Tibial artery (tissue), 4 donors: ENCODE measurements at regions not wholly inside any gene's neighbourhood (a gene's known extent, or its start where the extent isn't known, plus 50 kb on each side); places are given as distances from the start of the nearest gene placed in this dataset.

Experiments
- DNase-seq, 2 donors: peaks; one replicate each; pipeline ENCODE4 v3.0.0-alpha.2; 2019
- H3K27ac ChIP-seq, 2 donors: fragments of 200-600 bp; sonication (generic) in 1 of 2; 1 replicate in 1 of 2; 2 replicates in 1 of 2; pipeline ENCODE4 v1.5.1; 2018 to 2019; ENCODE audit warnings: mild to moderate bottlenecking in 1 of 2
- H3K27me3 ChIP-seq, 2 donors: fragments of 200-600 bp; sonication (generic) in 1 of 2; one replicate each; pipeline versions ENCODE4 v1.5.1 to v1.6.0; 2016 to 2019
- H3K36me3 ChIP-seq, 3 donors: fragments of 200-600 bp; sonication (generic) in 2 of 3; one replicate each; pipeline ENCODE4 v1.5.1; 2016 to 2019; ENCODE audit warnings: mild to moderate bottlenecking in 2 of 3
- H3K4me1 ChIP-seq, 4 donors: fragments of 200-600 bp; sonication (generic) in 2 of 4; 1 replicate in 3 of 4; 2 replicates in 1 of 4; pipeline ENCODE4 v1.5.1; 2016 to 2019
- H3K4me3 ChIP-seq, 2 donors: fragments of 200-600 bp; sonication (generic) in 1 of 2; 1 replicate in 1 of 2; 2 replicates in 1 of 2; pipeline ENCODE4 v1.5.1; 2018 to 2019; ENCODE audit warnings: mild to moderate bottlenecking in 2 of 2
- H3K9me3 ChIP-seq, 3 donors: fragments of 200-600 bp; sonication (generic) in 1 of 3; one replicate each; pipeline ENCODE4 v1.5.1; 2016 to 2019
- intact Hi-C: fragments of 100-400 bp; cut with DNase I; formaldehyde crosslinking; loops from one replicate; pipeline ENCODE4 v1.15.0; 2023; ENCODE audit warnings: low total_unique reads
- TF ChIP-seq, protein P1 (sequence below), 2 experiments: fragments of 200-600 bp in 1 of 2; fragments of 450-650 bp in 1 of 2; IDR thresholded peaks; one replicate each; pipeline ENCODE4 v1.5.1; 2017 to 2019; ENCODE audit warnings: antibody characterized with exemption in 2 of 2, mild to moderate bottlenecking in 1 of 2, moderate library complexity in 1 of 2

DNA sequence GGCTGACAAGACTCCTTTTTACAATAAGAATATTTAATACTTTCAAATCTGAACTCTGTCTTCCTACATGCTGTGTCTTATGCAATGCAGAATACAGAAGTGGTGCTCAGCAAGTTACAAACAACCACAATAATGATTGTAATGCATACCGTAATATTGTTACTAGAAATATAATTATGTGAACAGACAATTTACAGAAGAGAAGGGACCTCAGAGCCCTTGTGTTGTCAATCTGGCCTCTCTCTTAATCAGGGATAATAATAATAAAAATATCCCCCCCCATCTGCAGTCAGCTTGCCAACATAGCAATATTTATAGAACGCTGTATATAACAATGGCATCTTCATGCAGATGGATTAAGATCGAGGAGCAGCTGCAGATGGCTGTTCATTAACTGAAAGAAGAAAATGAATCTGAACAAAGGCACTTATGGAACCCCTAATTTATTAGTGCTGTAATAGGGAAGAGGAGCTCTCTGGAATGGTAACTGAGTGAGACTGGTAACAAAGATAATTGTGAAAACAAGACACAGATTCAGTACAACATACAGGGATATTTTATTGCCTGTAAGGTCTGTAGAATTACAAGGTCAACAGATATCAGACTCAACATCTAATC is 106.3 kb downstream of the TMEM26 start:
- no peak for DNase-seq
- H3K9me3 ChIP-seq, result no peaks in the 10 kb centered on the region
- no peaks in the 10 kb centered on the region for H3K36me3 ChIP-seq
- no peaks in the 10 kb centered on the region for H3K27me3 ChIP-seq
- H3K27ac ChIP-seq, result no peak overlapping the region
- intact Hi-C loops, result no loop called here
- TF ChIP-seq, protein P1, sequence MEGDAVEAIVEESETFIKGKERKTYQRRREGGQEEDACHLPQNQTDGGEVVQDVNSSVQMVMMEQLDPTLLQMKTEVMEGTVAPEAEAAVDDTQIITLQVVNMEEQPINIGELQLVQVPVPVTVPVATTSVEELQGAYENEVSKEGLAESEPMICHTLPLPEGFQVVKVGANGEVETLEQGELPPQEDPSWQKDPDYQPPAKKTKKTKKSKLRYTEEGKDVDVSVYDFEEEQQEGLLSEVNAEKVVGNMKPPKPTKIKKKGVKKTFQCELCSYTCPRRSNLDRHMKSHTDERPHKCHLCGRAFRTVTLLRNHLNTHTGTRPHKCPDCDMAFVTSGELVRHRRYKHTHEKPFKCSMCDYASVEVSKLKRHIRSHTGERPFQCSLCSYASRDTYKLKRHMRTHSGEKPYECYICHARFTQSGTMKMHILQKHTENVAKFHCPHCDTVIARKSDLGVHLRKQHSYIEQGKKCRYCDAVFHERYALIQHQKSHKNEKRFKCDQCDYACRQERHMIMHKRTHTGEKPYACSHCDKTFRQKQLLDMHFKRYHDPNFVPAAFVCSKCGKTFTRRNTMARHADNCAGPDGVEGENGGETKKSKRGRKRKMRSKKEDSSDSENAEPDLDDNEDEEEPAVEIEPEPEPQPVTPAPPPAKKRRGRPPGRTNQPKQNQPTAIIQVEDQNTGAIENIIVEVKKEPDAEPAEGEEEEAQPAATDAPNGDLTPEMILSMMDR (IDR thresholded peaks at IDR 0.05), result no peak
- no peak overlapping the region for H3K4me3 ChIP-seq
- no peaks in the 10 kb centered on the region for H3K4me1 ChIP-seq

DNA sequence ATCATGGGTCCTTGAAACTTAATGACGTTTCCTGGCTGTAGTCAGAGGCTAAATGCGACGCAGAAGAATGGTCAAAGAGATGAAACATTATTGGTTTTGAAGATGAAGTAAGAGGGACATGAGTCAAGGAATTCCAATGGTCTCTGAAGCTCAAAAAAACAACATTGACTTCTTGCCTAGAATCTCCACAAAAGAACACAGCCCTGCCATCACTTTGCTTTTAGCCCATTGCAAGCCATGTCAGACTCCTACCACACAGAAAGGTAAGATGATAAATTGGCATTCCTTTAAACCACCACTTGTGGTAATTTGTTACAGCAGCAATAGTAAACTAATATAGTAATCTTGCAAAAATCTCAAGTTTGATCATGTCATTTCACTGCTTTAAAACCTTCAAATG is 109.4 kb downstream of the TMEM26 start:
- Histone ChIP-seq H3K27me3 (no peaks in the 10 kb centered on the region), H3K9me3 (no peaks in the 10 kb centered on the region), H3K27ac (no peak overlapping the region), H3K4me1 (no peaks in the 10 kb centered on the region), H3K36me3 (no peaks in the 10 kb centered on the region), H3K4me3 (no peak overlapping the region)
- DNase-seq, result no peak
- TF ChIP-seq, protein P1 (IDR thresholded peaks at IDR 0.05), result no peak
- intact Hi-C loops, result no loop called here

DNA sequence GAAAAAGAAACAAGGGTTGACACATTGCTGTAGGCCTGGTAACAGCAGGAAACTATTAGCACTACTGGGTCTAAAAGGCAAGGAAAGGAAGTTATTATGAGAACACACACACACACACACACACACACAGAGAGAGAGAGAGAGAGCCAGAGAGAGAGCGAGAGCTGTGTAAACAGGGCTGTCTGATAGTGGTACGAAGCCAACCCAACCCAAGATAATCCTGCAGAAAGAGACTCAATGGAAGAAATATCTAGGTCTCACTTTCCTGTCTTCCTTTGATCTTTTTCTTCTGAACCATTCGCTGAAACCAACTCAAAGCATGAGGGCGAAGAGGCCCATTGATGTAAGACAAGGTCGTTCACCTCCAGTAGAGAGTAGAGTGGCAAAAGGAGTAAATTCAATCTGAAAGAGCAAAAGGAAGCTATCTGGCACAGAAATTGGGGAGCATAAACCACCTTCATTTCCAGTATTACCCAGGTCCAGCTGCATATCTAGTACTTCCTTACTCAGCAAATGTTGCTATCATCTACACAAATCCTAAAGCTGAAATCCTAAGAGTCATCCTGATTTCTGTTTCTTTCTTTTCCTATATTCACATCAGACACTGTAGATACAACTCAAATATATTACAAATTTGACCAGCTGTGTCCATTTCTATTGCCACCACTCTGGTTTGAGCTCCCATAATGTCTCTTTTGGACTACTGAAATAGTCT is 110.2 kb downstream of the TMEM26 start:
- H3K9me3 ChIP-seq, result no peaks in the 10 kb centered on the region
- H3K27ac ChIP-seq, result no peak overlapping the region
- no peak for DNase-seq
- H3K4me3 ChIP-seq, result no peak overlapping the region
- no peaks in the 10 kb centered on the region for H3K27me3 ChIP-seq
- TF ChIP-seq, protein P1 (IDR thresholded peaks at IDR 0.05), result no peak
- no peaks in the 10 kb centered on the region for H3K4me1 ChIP-seq
- no peaks in the 10 kb centered on the region for H3K36me3 ChIP-seq
- intact Hi-C loops, result no loop called here

DNA sequence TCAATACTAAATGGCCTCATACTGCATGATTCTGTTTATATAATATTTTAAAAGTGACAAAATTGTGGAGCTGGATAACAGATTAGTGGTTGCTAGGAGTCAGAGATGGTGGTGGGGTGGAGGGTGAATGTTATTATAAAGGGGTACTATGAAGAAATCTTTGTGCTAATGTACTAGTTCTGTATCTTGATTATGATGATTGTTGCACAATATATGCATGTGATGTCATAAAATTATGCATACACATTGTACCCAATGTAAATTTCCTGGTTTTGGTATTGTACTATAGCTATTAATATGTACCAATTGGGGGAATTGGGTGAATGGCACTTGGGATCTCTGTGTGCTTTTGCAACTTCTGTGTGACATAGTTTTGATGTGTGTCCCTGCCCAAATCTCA is 112.2 kb downstream of the TMEM26 start:
- Histone ChIP-seq H3K27me3 (no peaks in the 10 kb centered on the region), H3K27ac (no peak overlapping the region), H3K36me3 (no peaks in the 10 kb centered on the region), H3K4me1 (no peaks in the 10 kb centered on the region), H3K9me3 (no peaks in the 10 kb centered on the region), H3K4me3 (no peak overlapping the region)
- TF ChIP-seq, protein P1 (IDR thresholded peaks at IDR 0.05), result no peak
- intact Hi-C loops, result no loop called here
- DNase-seq, result no peak

DNA sequence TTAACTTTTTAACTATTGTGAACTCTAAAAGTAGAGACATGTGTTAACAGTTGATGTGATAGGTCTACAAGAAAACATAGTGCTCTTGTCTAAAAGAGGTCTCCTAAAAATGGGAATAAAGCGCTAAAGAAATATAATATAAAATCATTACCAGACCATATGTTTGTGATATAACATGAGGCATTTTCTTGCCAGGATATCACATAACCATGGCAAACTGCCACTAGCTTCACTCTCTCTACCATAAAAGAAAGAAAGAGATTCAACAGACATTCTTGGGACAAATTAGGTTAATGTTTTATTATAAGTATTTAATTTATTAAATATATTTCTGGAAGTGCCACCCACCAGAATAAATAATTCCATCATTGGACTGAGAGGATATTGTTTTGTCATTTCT is 115.0 kb downstream of the TMEM26 start:
- TF ChIP-seq, protein P1 (IDR thresholded peaks at IDR 0.05), result no peak

More for the DNA sequence above, 115.0 kb downstream of the TMEM26 start:
- H3K4me3 ChIP-seq, result no peak overlapping the region
- H3K4me1 ChIP-seq, result no peaks in the 10 kb centered on the region
- no peaks in the 10 kb centered on the region for H3K27me3 ChIP-seq
- intact Hi-C loops, result no loop called here
- no peaks in the 10 kb centered on the region for H3K36me3 ChIP-seq
- no peak overlapping the region for H3K27ac ChIP-seq
- peaks cover 0 to 2% (median 0%) of the 10 kb centered on the region in 3 donors for H3K9me3 ChIP-seq
- DNase-seq, result no peak
